Glutamatergic neuron (in vitro differentiated cells): ENCODE measurements at regions not wholly inside any gene's neighbourhood (a gene's known extent, or its start where the extent isn't known, plus 50 kb on each side); places are given as distances from the start of the nearest gene placed in this dataset.
A peak's percentile ranks its signal among the peaks of the same experiment; 100 is the strongest.

Experiments
- DNase-seq: peaks from one replicate; pipeline ENCODE4 v3.0.0; 2022
- H3K27ac Mint-ChIP-seq: one replicate; pipeline ENCODE4 v1.8.0; 2020; ENCODE audit warnings: mild to moderate bottlenecking, mixed read lengths, inconsistent platforms; ENCODE audit not compliant: unreplicated experiment
- H3K27me3 Mint-ChIP-seq: one replicate; pipeline ENCODE4 v1.8.0; 2020; ENCODE audit warnings: mild to moderate bottlenecking, moderate library complexity, mixed read lengths, inconsistent platforms; ENCODE audit not compliant: unreplicated experiment
- H3K36me3 Mint-ChIP-seq: one replicate; pipeline ENCODE4 v1.8.0; 2020; ENCODE audit warnings: mild to moderate bottlenecking, mixed read lengths, inconsistent platforms; ENCODE audit not compliant: unreplicated experiment
- H3K4me1 Mint-ChIP-seq: one replicate; pipeline ENCODE4 v1.8.0; 2020; ENCODE audit warnings: mild to moderate bottlenecking, low read depth, mixed read lengths, inconsistent platforms; ENCODE audit not compliant: unreplicated experiment
- H3K4me3 Mint-ChIP-seq: one replicate; pipeline ENCODE4 v1.8.0; 2020; ENCODE audit warnings: mild to moderate bottlenecking, mixed read lengths, inconsistent platforms; ENCODE audit not compliant: unreplicated experiment
- H3K9me3 Mint-ChIP-seq: one replicate; pipeline ENCODE4 v1.8.0; 2020; ENCODE audit warnings: mild to moderate bottlenecking, moderate library complexity, mixed read lengths, inconsistent platforms; ENCODE audit not compliant: unreplicated experiment
- TF ChIP-seq, protein P1 (sequence below): fragments of 200-600 bp; sonication (generic); IDR thresholded peaks from one replicate; pipeline ENCODE4 v1.5.0; 2021; ENCODE audit not compliant: partially characterized antibody, unreplicated experiment

DNA sequence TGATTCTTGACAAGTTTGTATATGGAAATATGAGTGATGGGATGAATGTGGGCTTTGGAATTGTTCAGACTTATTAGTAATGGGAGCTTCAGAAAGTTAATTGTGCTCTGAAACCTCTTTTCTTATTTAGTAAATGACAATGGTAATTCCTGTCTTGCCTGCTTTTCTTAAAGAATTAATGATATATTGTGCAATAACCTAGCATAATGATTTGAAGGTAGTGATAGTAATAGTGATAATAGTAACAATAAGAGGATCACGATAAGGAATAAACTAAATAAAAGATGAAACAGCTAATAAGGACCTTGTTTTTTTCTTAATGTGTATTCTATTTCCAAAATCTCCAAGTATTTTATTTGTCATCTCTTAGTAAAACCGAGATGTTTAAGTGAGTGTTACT is 245.0 kb upstream of the CPHXL start:
- H3K27ac Mint-ChIP-seq, result no peak overlapping the region
- no peaks in the 10 kb centered on the region for H3K36me3 Mint-ChIP-seq
- no peak overlapping the region for H3K4me3 Mint-ChIP-seq
- H3K4me1 Mint-ChIP-seq, result no peaks in the 10 kb centered on the region
- no peaks in the 10 kb centered on the region for H3K27me3 Mint-ChIP-seq
- H3K9me3 Mint-ChIP-seq, result no peaks in the 10 kb centered on the region
- TF ChIP-seq, protein P1, sequence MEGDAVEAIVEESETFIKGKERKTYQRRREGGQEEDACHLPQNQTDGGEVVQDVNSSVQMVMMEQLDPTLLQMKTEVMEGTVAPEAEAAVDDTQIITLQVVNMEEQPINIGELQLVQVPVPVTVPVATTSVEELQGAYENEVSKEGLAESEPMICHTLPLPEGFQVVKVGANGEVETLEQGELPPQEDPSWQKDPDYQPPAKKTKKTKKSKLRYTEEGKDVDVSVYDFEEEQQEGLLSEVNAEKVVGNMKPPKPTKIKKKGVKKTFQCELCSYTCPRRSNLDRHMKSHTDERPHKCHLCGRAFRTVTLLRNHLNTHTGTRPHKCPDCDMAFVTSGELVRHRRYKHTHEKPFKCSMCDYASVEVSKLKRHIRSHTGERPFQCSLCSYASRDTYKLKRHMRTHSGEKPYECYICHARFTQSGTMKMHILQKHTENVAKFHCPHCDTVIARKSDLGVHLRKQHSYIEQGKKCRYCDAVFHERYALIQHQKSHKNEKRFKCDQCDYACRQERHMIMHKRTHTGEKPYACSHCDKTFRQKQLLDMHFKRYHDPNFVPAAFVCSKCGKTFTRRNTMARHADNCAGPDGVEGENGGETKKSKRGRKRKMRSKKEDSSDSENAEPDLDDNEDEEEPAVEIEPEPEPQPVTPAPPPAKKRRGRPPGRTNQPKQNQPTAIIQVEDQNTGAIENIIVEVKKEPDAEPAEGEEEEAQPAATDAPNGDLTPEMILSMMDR, result no peak
- no peak for DNase-seq

DNA sequence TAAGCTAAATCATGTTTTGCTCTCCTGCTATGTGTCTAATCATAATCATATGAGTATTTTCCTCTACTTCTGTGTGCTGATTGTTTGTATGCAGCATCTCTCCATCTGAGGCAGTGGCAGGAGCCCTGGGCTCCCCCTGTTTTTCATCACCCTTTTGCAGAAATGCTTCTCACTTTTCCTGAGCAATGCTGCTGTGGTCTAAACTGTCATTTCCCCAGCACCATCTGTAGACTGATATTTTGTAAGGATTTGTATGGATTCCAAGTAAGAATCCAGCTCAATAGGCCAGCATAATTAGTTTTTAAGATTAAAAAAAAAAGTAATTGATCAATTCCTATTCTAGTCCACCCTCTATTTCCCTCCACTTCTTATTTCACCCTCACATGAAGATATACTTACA is 257.0 kb upstream of the CPHXL start:
- DNase-seq, result no peak
- H3K4me1 Mint-ChIP-seq, result peaks cover 5% of the 10 kb centered on the region
- TF ChIP-seq, protein P1, result no peak
- H3K27me3 Mint-ChIP-seq, result no peaks in the 10 kb centered on the region
- no peaks in the 10 kb centered on the region for H3K9me3 Mint-ChIP-seq
- no peak overlapping the region for H3K27ac Mint-ChIP-seq
- H3K4me3 Mint-ChIP-seq, result no peak overlapping the region
- no peaks in the 10 kb centered on the region for H3K36me3 Mint-ChIP-seq

DNA sequence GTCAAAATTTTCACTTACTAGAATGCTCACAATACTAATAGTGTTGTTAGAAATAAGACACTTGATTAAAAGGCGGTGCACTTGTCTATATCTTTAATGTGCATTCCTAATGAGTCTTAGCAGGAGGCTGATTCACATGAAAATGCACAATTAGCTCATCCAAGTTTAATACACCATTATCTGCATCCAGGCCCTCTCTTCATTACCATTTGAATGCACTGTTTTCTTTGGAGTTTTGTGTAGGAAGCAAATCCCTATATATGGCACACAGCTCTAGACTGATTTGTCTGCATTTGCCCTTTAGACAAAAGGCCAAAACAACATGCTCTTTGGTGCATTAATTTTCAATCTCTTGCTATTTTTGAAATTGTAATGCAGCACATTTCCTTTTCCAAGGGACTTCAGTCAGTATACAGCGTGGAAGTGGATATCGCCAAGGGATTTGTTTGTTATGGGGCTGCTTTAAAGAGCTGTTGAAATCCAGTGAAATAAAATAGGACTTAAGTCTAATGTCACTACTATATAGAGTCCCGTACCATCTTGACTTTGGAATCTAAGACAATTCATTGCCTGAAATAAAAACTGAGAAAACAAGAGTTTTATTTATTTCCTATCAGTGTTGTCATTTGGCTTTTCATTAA is 257.6 kb upstream of the CPHXL start:
- H3K4me1 Mint-ChIP-seq, result peaks cover 5% of the 10 kb centered on the region
- no peak overlapping the region for H3K4me3 Mint-ChIP-seq
- TF ChIP-seq, protein P1, result no peak
- H3K27ac Mint-ChIP-seq, result peak overlapping the region; percentile 11
- H3K27me3 Mint-ChIP-seq, result no peaks in the 10 kb centered on the region
- H3K36me3 Mint-ChIP-seq, result no peaks in the 10 kb centered on the region
- H3K9me3 Mint-ChIP-seq, result no peaks in the 10 kb centered on the region
- DNase-seq, result no peak

DNA sequence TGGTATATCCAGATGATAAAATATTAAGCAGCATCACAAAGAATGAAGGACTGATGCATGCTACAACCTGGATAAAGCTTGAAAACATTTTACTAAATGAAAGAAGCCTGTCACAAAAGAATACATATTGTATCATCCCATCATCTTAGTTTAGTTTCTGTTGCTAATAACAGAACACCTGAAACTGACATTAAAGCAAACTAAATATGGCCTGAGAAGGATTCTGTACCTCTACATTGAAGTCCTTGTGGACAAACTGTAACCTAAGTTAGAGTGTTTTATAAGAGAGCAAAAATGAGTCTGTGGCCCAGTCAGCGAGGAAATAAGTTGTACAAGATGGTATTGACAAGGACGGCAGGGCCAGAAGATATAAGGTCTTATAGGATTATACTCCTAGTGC is 261.0 kb upstream of the CPHXL start:
- Mint-ChIP-seq H3K9me3 (no peaks in the 10 kb centered on the region), H3K4me1 (peaks cover 5% of the 10 kb centered on the region), H3K27ac (no peak overlapping the region), H3K27me3 (peaks cover 2% of the 10 kb centered on the region), H3K36me3 (no peaks in the 10 kb centered on the region), H3K4me3 (no peak overlapping the region)
- TF ChIP-seq, protein P1, result no peak
- no peak for DNase-seq

DNA sequence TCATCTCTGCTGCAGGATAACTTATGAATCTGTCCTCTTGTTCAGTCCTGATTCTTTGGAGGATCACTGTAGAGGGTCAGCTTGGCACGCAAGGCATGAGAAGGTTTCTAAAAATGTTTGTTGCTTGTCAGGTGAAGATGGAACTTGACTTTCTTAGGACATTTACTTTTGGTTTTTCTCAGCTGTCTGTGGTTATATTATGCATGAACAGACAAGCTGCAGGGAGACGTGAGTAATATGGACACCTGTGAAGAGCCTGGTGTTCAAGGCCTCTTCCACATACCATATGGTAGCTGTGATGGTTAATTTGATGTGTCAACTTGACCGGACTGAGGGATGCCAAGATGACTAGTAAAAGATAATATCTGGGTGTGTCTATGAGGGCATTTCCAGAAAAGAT is 270.2 kb upstream of the CPHXL start:
- TF ChIP-seq, protein P1, result no peak
- Mint-ChIP-seq H3K27me3 (no peaks in the 10 kb centered on the region), H3K36me3 (no peaks in the 10 kb centered on the region), H3K4me3 (no peak overlapping the region), H3K27ac (no peak overlapping the region), H3K4me1 (no peaks in the 10 kb centered on the region), H3K9me3 (no peaks in the 10 kb centered on the region)
- DNase-seq, result no peak
